KMS-11 (cell line): ENCODE measurements at regions not wholly inside any gene's neighbourhood (a gene's known extent, or its start where the extent isn't known, plus 50 kb on each side); places are given as distances from the start of the nearest gene placed in this dataset.

Source experiments
- H2AFZ ChIP-seq: fragments of 200-600 bp; sonication (generic); 2 replicates; pipeline ENCODE4 v1.6.1; 2016; ENCODE audit warnings: antibody characterized with exemption, mixed run types, low read depth
- H3K27ac ChIP-seq: fragments of 200-600 bp; sonication (generic); 2 replicates; pipeline ENCODE4 v1.6.1; 2016; ENCODE audit warnings: mild to moderate bottlenecking, mixed run types
- H3K27me3 ChIP-seq: fragments of 200-600 bp; sonication (generic); 2 replicates; pipeline ENCODE4 v1.6.1; 2017; ENCODE audit warnings: mild to moderate bottlenecking, low read depth, mixed run types, moderate library complexity; ENCODE audit not compliant: insufficient read depth
- H3K36me3 ChIP-seq: fragments of 200-600 bp; sonication (generic); 2 replicates; pipeline ENCODE4 v1.6.1; 2017; ENCODE audit warnings: mild to moderate bottlenecking, mixed run types; ENCODE audit not compliant: insufficient read depth
- H3K4me1 ChIP-seq: fragments of 200-600 bp; sonication (generic); 2 replicates; pipeline ENCODE4 v1.6.1; 2016; ENCODE audit warnings: mild to moderate bottlenecking, low read depth, mixed run types; ENCODE audit not compliant: poor library complexity, severe bottlenecking
- H3K4me2 ChIP-seq: fragments of 200-600 bp; sonication (generic); 2 replicates; pipeline ENCODE4 v1.7.0; 2016; ENCODE audit warnings: mild to moderate bottlenecking, mixed run types
- H3K4me3 ChIP-seq: fragments of 200-600 bp; sonication (generic); IDR thresholded peaks from 2 replicates; pipeline ENCODE4 v1.6.1; 2017; ENCODE audit warnings: low read depth, low read length, mixed read lengths; ENCODE audit not compliant: insufficient read depth
- H3K79me2 ChIP-seq: fragments of 200-600 bp; sonication (generic); 2 replicates; pipeline ENCODE4 v1.6.1; 2016; ENCODE audit warnings: low read depth, mixed run types; ENCODE audit not compliant: insufficient read depth
- H3K9ac ChIP-seq: fragments of 200-600 bp; sonication (generic); 2 replicates; pipeline ENCODE4 v1.6.1; 2016; ENCODE audit warnings: mild to moderate bottlenecking, mixed run types
- H4K20me1 ChIP-seq: fragments of 200-600 bp; sonication (generic); 2 replicates; pipeline ENCODE4 v1.6.1; 2016; ENCODE audit warnings: mild to moderate bottlenecking, mixed run types; ENCODE audit not compliant: insufficient read depth
- TF ChIP-seq, protein P1 (sequence below): fragments of 200-600 bp; sonication (generic); conservative IDR thresholded peaks from 2 replicates; pipeline ENCODE4 v1.6.1; 2017; ENCODE audit warnings: low read depth, mild to moderate bottlenecking, antibody characterized with exemption, low read length, moderate library complexity, mixed read lengths

GRCh38 chr1:243996223-243996622, 54.9 kb upstream of the ZBTB18 start:
- TF ChIP-seq, protein P1, sequence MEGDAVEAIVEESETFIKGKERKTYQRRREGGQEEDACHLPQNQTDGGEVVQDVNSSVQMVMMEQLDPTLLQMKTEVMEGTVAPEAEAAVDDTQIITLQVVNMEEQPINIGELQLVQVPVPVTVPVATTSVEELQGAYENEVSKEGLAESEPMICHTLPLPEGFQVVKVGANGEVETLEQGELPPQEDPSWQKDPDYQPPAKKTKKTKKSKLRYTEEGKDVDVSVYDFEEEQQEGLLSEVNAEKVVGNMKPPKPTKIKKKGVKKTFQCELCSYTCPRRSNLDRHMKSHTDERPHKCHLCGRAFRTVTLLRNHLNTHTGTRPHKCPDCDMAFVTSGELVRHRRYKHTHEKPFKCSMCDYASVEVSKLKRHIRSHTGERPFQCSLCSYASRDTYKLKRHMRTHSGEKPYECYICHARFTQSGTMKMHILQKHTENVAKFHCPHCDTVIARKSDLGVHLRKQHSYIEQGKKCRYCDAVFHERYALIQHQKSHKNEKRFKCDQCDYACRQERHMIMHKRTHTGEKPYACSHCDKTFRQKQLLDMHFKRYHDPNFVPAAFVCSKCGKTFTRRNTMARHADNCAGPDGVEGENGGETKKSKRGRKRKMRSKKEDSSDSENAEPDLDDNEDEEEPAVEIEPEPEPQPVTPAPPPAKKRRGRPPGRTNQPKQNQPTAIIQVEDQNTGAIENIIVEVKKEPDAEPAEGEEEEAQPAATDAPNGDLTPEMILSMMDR: no peak
- no peak overlapping the region for H3K4me2 ChIP-seq
- H3K9ac ChIP-seq: no peak overlapping the region
- H3K27me3 ChIP-seq: no peaks in the 10 kb centered on the region
- H3K79me2 ChIP-seq: no peaks in the 10 kb centered on the region
- no peak overlapping the region for H2AFZ ChIP-seq
- H3K4me3 ChIP-seq: no peak overlapping the region
- no peaks in the 10 kb centered on the region for H4K20me1 ChIP-seq
- H3K36me3 ChIP-seq: no peaks in the 10 kb centered on the region
- H3K27ac ChIP-seq: no peak overlapping the region
- H3K4me1 ChIP-seq: no peaks in the 10 kb centered on the region

DNA sequence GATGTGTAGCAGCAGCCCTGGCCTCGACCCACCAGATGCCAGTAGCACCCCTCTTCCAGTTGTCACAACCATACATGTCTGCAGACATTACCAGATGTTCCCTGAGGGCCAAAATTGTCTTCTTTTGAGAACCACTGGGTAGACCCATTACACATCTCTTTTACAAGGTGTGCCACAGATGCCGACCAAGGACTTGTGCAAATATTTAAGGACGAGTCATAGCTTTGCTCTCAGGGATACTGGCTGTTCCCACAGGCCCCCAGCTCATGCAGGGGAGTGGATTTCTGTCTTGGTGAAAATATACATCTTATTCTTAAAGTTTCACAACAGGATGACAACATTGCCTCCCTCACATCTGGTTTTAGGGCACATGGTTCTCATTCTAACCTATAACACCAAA, 59.4 kb upstream of the ZBTB18 start:
- no peak overlapping the region for H3K4me3 ChIP-seq
- TF ChIP-seq, protein P1: no peak
- no peaks in the 10 kb centered on the region for H3K4me1 ChIP-seq
- no peaks in the 10 kb centered on the region for H3K36me3 ChIP-seq
- H4K20me1 ChIP-seq: no peaks in the 10 kb centered on the region
- no peak overlapping the region for H3K9ac ChIP-seq
- H3K4me2 ChIP-seq: no peak overlapping the region
- H3K27ac ChIP-seq: no peak overlapping the region
- H3K27me3 ChIP-seq: no peaks in the 10 kb centered on the region
- H3K79me2 ChIP-seq: no peaks in the 10 kb centered on the region
- no peak overlapping the region for H2AFZ ChIP-seq

DNA sequence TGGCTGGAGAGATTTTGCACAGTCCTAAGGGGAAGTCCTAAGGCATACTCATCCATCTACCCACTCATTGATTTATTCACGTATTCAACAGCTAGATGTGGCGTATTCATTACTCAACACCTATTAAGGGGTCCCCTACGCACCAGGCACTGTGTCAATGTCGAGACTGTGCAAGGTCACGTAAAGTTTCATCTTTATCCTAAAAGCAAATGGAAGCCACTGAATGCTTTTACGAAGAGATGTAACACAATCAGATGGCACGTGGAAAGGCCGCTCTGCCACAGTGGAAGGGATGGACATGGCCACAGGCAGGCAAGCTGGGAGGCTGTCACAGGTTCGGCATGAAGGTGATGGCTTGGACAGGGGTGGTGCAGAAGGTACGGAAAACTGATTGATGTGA, 66.3 kb upstream of the ZBTB18 start:
- Histone ChIP-seq H3K4me2 (no peak overlapping the region), H2AFZ (no peak overlapping the region), H3K36me3 (no peaks in the 10 kb centered on the region)

GRCh38 chr1:243982447-243983018, 68.5 kb upstream of the ZBTB18 start:
- H3K79me2 ChIP-seq: no peaks in the 10 kb centered on the region
- no peak overlapping the region for H2AFZ ChIP-seq
- H3K27me3 ChIP-seq: no peaks in the 10 kb centered on the region
- no peak overlapping the region for H3K4me3 ChIP-seq
- H3K4me1 ChIP-seq: no peaks in the 10 kb centered on the region
- H3K36me3 ChIP-seq: no peaks in the 10 kb centered on the region
- no peak overlapping the region for H3K27ac ChIP-seq
- no peaks in the 10 kb centered on the region for H4K20me1 ChIP-seq
- no peak overlapping the region for H3K4me2 ChIP-seq
- no peak overlapping the region for H3K9ac ChIP-seq
- TF ChIP-seq, protein P1: no peak

More for the DNA sequence above, 66.3 kb upstream of the ZBTB18 start:
- H3K27ac ChIP-seq: no peak overlapping the region
- H3K27me3 ChIP-seq: no peaks in the 10 kb centered on the region
- TF ChIP-seq, protein P1: no peak
- H3K9ac ChIP-seq: no peak overlapping the region
- no peak overlapping the region for H3K4me3 ChIP-seq
- H4K20me1 ChIP-seq: no peaks in the 10 kb centered on the region
- no peaks in the 10 kb centered on the region for H3K79me2 ChIP-seq
- no peaks in the 10 kb centered on the region for H3K4me1 ChIP-seq
